HCT116 (cell line): ENCODE measurements at regions not wholly inside any gene's neighbourhood (a gene's known extent, or its start where the extent isn't known, plus 50 kb on each side); places are given as distances from the start of the nearest gene placed in this dataset.
A peak's percentile ranks its signal among the peaks of the same experiment; 100 is the strongest.

Source experiments
- ATAC-seq: fragments of 200-7000 bp; cut with Tn5 transposase; 2 replicates; pipeline ENCODE4 v1.9.1; 2020; ENCODE audit warnings: mild to moderate bottlenecking, moderate library complexity
- BruUV-seq: library from RNA; stranded (reverse); fragments of 400-500 nt; replicated peaks from 2 replicates; lab custom pipeline; 2021; lab: Mats Ljungman, UMichigan
- CTCF ChIA-PET: fragments of 300-600 bp; sonication (Branson Sonifier 250); formaldehyde crosslinking; loops from one replicate; lab custom pipeline; 2021; ENCODE audit warnings: antibody characterized with exemption; lab: Charles Lee
- POLR2A ChIA-PET: fragments of 300-600, 350-600 bp; sonication (Branson Sonifier 250); formaldehyde crosslinking; loops from one replicate; lab custom pipeline; 2021; ENCODE audit warnings: antibody characterized with exemption; lab: Charles Lee
- RAD21 ChIA-PET, 2 experiments: fragments of 300-600 bp; sonication (Branson Sonifier 250); formaldehyde crosslinking; loops; one replicate each; lab custom pipeline; 2023; ENCODE audit warnings: low total read pairs in 2 of 2; ENCODE audit not compliant: uncharacterized antibody in 2 of 2, unreplicated experiment in 2 of 2, low non-redundant PET in 1 of 2; lab: Charles Lee
- DNase-seq: peaks from one replicate; pipeline ENCODE4 v3.0.0-alpha.2; 2010; ENCODE audit warnings: low read depth, low spot score
- H2AFZ ChIP-seq: fragments of 200-600 bp; shearing (Covaris generic), sonication (generic); 2 replicates; pipeline ENCODE4 v1.6.1; 2017; ENCODE audit warnings: low read depth, mixed run types, mixed read lengths, antibody characterized with exemption, low read length; ENCODE audit not compliant: poor library complexity, severe bottlenecking
- H3K27ac ChIP-seq: 2 replicates; pipeline ENCODE4 v1.5.1; 2012; ENCODE audit warnings: low read depth, low read length
- H3K27me3 ChIP-seq: fragments of 200-600 bp; sonication (generic); 2 replicates; pipeline ENCODE4 v1.6.1; 2016; ENCODE audit warnings: mixed run types, low read length, mixed read lengths; ENCODE audit not compliant: insufficient read depth
- H3K36me3 ChIP-seq, 2 experiments: fragments of 200-500 bp in 1 of 2; fragments of 200-600 bp in 1 of 2; sonication (Bioruptor generic) in 1 of 2; sonication (generic) in 1 of 2; 2 replicates each; pipeline versions ENCODE4 v1.5.1 to v1.6.1; 2014 to 2016; ENCODE audit warnings: low read length in 2 of 2, inconsistent platforms in 1 of 2, mixed read lengths in 1 of 2, mixed run types in 1 of 2; ENCODE audit not compliant: insufficient read depth in 2 of 2, control insufficient read depth in 1 of 2
- H3K4me1 ChIP-seq, 2 experiments: fragments of 200-600 bp in 1 of 2; sonication (generic) in 1 of 2; 2 replicates each; pipeline versions ENCODE4 v1.5.1 to v1.6.1; 2012 to 2017; ENCODE audit warnings: low read length in 2 of 2, inconsistent platforms in 1 of 2, mild to moderate bottlenecking in 1 of 2, mixed read lengths in 1 of 2, mixed run types in 1 of 2, moderate library complexity in 1 of 2; ENCODE audit not compliant: insufficient read depth in 2 of 2, control insufficient read depth in 1 of 2
- H3K4me2 ChIP-seq: fragments of 200-600 bp; sonication (generic); 2 replicates; pipeline ENCODE4 v1.6.1; 2017; ENCODE audit warnings: mixed run types, low read length, mixed read lengths
- H3K4me3 ChIP-seq, 2 experiments: fragments of 200-600 bp in 1 of 2; sonication (generic) in 1 of 2; replicated peaks in 1 of 2; 2 replicates each; pipeline ENCODE4 v1.5.1; 2011 to 2016; ENCODE audit warnings: low read length in 2 of 2, control low read depth in 1 of 2, low read depth in 1 of 2, mild to moderate bottlenecking in 1 of 2, mixed read lengths in 1 of 2, mixed run types in 1 of 2
- H3K79me2 ChIP-seq: fragments of 200-600 bp; sonication (generic); 2 replicates; pipeline ENCODE4 v1.6.1; 2017; ENCODE audit warnings: mild to moderate bottlenecking, mixed run types, low read length, moderate library complexity, mixed read lengths; ENCODE audit not compliant: insufficient read depth
- H3K9ac ChIP-seq: fragments of 200-600 bp; sonication (generic); 2 replicates; pipeline ENCODE4 v1.6.1; 2016; ENCODE audit warnings: low read length, mixed read lengths
- H3K9me2 ChIP-seq: fragments of 200-600 bp; sonication (generic), shearing (Covaris generic); 2 replicates; pipeline ENCODE4 v1.6.1; 2017; ENCODE audit warnings: mixed run types, mild to moderate bottlenecking, moderate library complexity; ENCODE audit not compliant: insufficient read depth
- H3K9me3 ChIP-seq, 2 experiments: fragments of 200-500 bp in 1 of 2; fragments of 200-600 bp in 1 of 2; sonication (Bioruptor generic) in 1 of 2; sonication (generic) in 1 of 2; 2 replicates each; pipeline ENCODE4 v1.6.1; 2014 to 2017; ENCODE audit warnings: low read length in 2 of 2, mixed read lengths in 2 of 2, inconsistent platforms in 1 of 2, low read depth in 1 of 2, mild to moderate bottlenecking in 1 of 2, mixed run types in 1 of 2, moderate library complexity in 1 of 2; ENCODE audit not compliant: control insufficient read depth in 1 of 2, insufficient read depth in 1 of 2
- H4K20me1 ChIP-seq: fragments of 200-600 bp; sonication (generic), shearing (Covaris generic); 2 replicates; pipeline ENCODE4 v1.6.1; 2017; ENCODE audit warnings: mixed run types, mild to moderate bottlenecking, moderate library complexity; ENCODE audit not compliant: insufficient read depth
- ATF3 ChIP-seq: IDR thresholded peaks from 2 replicates; pipeline ENCODE4 v1.6.1; 2012
- CBX3 ChIP-seq: IDR thresholded peaks from 2 replicates; pipeline ENCODE4 v1.6.1; 2012; ENCODE audit warnings: low read depth
- CEBPB ChIP-seq: IDR thresholded peaks from 2 replicates; pipeline ENCODE4 v1.6.1; 2012; ENCODE audit warnings: low read depth
- EGR1 ChIP-seq: IDR thresholded peaks from 2 replicates; pipeline ENCODE4 v1.6.1; 2012; ENCODE audit warnings: low read depth
- ELF1 ChIP-seq: IDR thresholded peaks from 2 replicates; pipeline ENCODE4 v1.6.1; 2012; ENCODE audit warnings: low read depth, borderline replicate concordance
- EZH2 ChIP-seq: fragments of 200-600 bp; sonication (generic); IDR thresholded peaks from 2 replicates; pipeline ENCODE4 v1.6.1; 2017; ENCODE audit warnings: antibody characterized with exemption, mixed run types
- EZH2phosphoT487 ChIP-seq: fragments of 200-600 bp; IDR thresholded peaks from 2 replicates; pipeline ENCODE4 v1.6.1; 2018; ENCODE audit warnings: antibody characterized with exemption, borderline replicate concordance
- FOSL1 ChIP-seq: IDR thresholded peaks from 2 replicates; pipeline ENCODE4 v1.6.1; 2012; ENCODE audit warnings: low read depth
- POLR2A ChIP-seq: IDR thresholded peaks from 2 replicates; pipeline ENCODE4 v1.7.0; 2011; ENCODE audit warnings: borderline replicate concordance; ENCODE audit not compliant: insufficient read depth, insufficient read length; ENCODE audit errors: extremely low read depth
- POLR2AphosphoS5 ChIP-seq: IDR thresholded peaks from 2 replicates; pipeline ENCODE4 v1.6.1; 2011; ENCODE audit warnings: mild to moderate bottlenecking, low read depth, low read length, moderate library complexity
- RAD21 ChIP-seq: IDR thresholded peaks from 2 replicates; pipeline ENCODE4 v1.6.1; 2012; ENCODE audit warnings: low read depth, mild to moderate bottlenecking
- SIN3A ChIP-seq: IDR thresholded peaks from 2 replicates; pipeline ENCODE4 v1.6.1; 2012; ENCODE audit warnings: low read depth
- TCF7L2 ChIP-seq: IDR thresholded peaks from 2 replicates; pipeline ENCODE4 v1.7.0; 2011; ENCODE audit warnings: borderline replicate concordance, inconsistent platforms; ENCODE audit not compliant: insufficient read depth, insufficient read length; ENCODE audit errors: extremely low read depth
- YY1 ChIP-seq: IDR thresholded peaks from 2 replicates; pipeline ENCODE4 v1.6.1; 2011; ENCODE audit warnings: low read length, low read depth, moderate library complexity, mild to moderate bottlenecking; ENCODE audit not compliant: insufficient replicate concordance; ENCODE audit errors: extremely low read depth
- ZNF274 ChIP-seq: fragments of 200-500 bp; sonication (Bioruptor generic); IDR thresholded peaks from 2 replicates; pipeline ENCODE4 v1.6.1; 2014; ENCODE audit warnings: mild to moderate bottlenecking, low read depth, low read length, inconsistent platforms
- intact Hi-C: fragments of 100-400 bp; cut with micrococcal nuclease; formaldehyde crosslinking; loops from 2 replicates; pipeline ENCODE4 v1.10.0; 2022
- TF ChIP-seq, protein P1 (sequence below): IDR thresholded peaks from 2 replicates; pipeline ENCODE4 v1.6.1; 2012; ENCODE audit warnings: low read depth
- TF ChIP-seq, protein P2 (sequence below), 3 experiments: fragments of 200-600 bp in 1 of 3; sonication (generic) in 1 of 3; IDR thresholded peaks in 2 of 3; conservative IDR thresholded peaks in 1 of 3; 2 replicates each; pipeline ENCODE4 v1.5.1; 2012 to 2017; ENCODE audit warnings: low read depth in 2 of 3, low read length in 2 of 3, antibody characterized with exemption in 1 of 3, borderline replicate concordance in 1 of 3, control low read depth in 1 of 3, mild to moderate bottlenecking in 1 of 3, mixed read lengths in 1 of 3, mixed run types in 1 of 3, moderate library complexity in 1 of 3; ENCODE audit not compliant: insufficient read depth in 1 of 3

DNA sequence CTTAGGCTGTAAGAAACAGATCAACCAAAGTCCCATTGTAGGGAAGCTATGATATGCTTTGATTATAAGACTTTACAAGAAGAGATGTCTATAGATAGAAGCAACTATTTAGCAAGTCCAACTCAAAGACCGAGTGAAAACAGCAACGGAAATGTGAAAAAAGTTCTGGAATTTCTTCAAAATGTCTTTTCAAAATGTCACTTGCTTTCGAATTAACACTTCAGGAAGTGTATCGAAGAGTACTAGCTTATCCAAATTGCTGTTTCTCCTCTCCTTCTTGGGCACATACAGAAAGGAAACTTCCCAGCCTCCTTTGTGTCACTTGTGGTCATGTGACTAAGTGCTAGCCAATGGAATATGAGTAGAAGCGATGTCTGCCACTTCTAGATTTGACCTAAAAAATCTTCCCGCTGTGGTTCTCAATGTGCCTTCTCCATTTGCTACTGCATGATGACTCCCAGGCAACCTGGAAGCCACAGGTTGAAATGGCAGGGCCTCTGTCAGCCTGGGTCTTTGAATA, 89.9 kb downstream of the TSEN15 start:
- RAD21 ChIA-PET, result no interaction called here

DNA sequence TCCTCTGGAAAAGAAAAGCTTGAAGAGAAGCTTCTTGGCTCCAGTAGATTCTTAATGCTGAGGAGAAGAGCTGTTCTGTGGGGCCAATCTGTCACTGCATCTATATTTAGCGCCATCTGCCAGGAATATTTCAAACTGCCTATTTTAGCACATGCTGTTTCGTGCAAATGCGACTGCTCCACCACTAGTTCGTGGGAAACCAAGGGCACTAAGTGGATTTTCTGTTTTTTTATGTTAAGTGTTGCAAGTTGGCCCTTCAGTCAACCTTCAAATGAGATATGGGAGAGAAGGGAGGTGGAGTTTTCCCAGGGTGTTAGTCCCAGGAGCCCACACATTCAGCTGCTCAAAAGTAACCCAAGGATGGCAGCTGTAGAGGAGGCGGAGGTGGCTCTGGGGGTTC, 91.9 kb downstream of the TSEN15 start:
- Histone ChIP-seq H3K9me2 (no peaks in the 10 kb centered on the region), H3K79me2 (no peaks in the 10 kb centered on the region), H2AFZ (no peak overlapping the region), H4K20me1 (no peaks in the 10 kb centered on the region), H3K4me2 (no peak overlapping the region), H3K27ac (no peak overlapping the region), H3K36me3 (no peaks in the 10 kb centered on the region), H3K4me3 (no peak overlapping the region), H3K9me3 (no peaks in the 10 kb centered on the region), H3K27me3 (no peaks in the 10 kb centered on the region), H3K4me1 (no peaks in the 10 kb centered on the region), H3K9ac (no peak overlapping the region)
- intact Hi-C loops, result no loop called here
- POLR2A ChIA-PET, result no interaction called here
- BruUV-seq, result no TSS peak
- CTCF ChIA-PET, result no interaction called here
- no peak for TF ChIP-seq ATF3
- TF ChIP-seq EZH2phosphoT487, result no peak
- TF ChIP-seq, protein P1, sequence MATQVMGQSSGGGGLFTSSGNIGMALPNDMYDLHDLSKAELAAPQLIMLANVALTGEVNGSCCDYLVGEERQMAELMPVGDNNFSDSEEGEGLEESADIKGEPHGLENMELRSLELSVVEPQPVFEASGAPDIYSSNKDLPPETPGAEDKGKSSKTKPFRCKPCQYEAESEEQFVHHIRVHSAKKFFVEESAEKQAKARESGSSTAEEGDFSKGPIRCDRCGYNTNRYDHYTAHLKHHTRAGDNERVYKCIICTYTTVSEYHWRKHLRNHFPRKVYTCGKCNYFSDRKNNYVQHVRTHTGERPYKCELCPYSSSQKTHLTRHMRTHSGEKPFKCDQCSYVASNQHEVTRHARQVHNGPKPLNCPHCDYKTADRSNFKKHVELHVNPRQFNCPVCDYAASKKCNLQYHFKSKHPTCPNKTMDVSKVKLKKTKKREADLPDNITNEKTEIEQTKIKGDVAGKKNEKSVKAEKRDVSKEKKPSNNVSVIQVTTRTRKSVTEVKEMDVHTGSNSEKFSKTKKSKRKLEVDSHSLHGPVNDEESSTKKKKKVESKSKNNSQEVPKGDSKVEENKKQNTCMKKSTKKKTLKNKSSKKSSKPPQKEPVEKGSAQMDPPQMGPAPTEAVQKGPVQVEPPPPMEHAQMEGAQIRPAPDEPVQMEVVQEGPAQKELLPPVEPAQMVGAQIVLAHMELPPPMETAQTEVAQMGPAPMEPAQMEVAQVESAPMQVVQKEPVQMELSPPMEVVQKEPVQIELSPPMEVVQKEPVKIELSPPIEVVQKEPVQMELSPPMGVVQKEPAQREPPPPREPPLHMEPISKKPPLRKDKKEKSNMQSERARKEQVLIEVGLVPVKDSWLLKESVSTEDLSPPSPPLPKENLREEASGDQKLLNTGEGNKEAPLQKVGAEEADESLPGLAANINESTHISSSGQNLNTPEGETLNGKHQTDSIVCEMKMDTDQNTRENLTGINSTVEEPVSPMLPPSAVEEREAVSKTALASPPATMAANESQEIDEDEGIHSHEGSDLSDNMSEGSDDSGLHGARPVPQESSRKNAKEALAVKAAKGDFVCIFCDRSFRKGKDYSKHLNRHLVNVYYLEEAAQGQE, result no peak
- 0 out of 2 replicates have a peak, but pooled peaks have one; percentile 21 for TF ChIP-seq RAD21
- no peak for TF ChIP-seq EGR1
- TF ChIP-seq, protein P2, sequence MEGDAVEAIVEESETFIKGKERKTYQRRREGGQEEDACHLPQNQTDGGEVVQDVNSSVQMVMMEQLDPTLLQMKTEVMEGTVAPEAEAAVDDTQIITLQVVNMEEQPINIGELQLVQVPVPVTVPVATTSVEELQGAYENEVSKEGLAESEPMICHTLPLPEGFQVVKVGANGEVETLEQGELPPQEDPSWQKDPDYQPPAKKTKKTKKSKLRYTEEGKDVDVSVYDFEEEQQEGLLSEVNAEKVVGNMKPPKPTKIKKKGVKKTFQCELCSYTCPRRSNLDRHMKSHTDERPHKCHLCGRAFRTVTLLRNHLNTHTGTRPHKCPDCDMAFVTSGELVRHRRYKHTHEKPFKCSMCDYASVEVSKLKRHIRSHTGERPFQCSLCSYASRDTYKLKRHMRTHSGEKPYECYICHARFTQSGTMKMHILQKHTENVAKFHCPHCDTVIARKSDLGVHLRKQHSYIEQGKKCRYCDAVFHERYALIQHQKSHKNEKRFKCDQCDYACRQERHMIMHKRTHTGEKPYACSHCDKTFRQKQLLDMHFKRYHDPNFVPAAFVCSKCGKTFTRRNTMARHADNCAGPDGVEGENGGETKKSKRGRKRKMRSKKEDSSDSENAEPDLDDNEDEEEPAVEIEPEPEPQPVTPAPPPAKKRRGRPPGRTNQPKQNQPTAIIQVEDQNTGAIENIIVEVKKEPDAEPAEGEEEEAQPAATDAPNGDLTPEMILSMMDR (IDR thresholded peaks at IDR 0.05 in 2 of 3, conservative IDR thresholded peaks at IDR 0.05 in 1 of 3; ENCODE audit: borderline replicate concordance in 1 of 3, insufficient read depth in 1 of 3, low read depth in 2 of 3, low read length in 2 of 3), result 0 out of 6 replicates have a peak, but pooled peaks of 1 of the 3 experiments have one; percentile 19
- no peak for TF ChIP-seq POLR2AphosphoS5
- RAD21 ChIA-PET, result no interaction called here
- peak; percentile 50; the same call in 1 of the 2 replicates for ATAC-seq
- DNase-seq, result no peak

More for the DNA sequence above, 89.9 kb downstream of the TSEN15 start:
- no peaks in the 10 kb centered on the region for H3K4me1 ChIP-seq
- no peaks in the 10 kb centered on the region for H3K27me3 ChIP-seq
- no peaks in the 10 kb centered on the region for H4K20me1 ChIP-seq
- H3K9me3 ChIP-seq, result no peaks in the 10 kb centered on the region
- no peak overlapping the region for H3K9ac ChIP-seq
- H3K27ac ChIP-seq, result no peak overlapping the region
- TF ChIP-seq EGR1 (no peak), CBX3 (no peak), FOSL1 (no peak), POLR2A (no peak), ELF1 (no peak), TCF7L2 (no peak), SIN3A (no peak), RAD21 (no peak), EZH2 (no peak), EZH2phosphoT487 (no peak), YY1 (no peak), ZNF274 (no peak), ATF3 (no peak), CEBPB (no peak)
- H3K9me2 ChIP-seq, result no peaks in the 10 kb centered on the region
- POLR2A ChIA-PET, result no interaction called here
- H3K79me2 ChIP-seq, result no peaks in the 10 kb centered on the region
- no TSS peak for BruUV-seq
- intact Hi-C loops, result no loop called here
- DNase-seq, result no peak
- no peak overlapping the region for H2AFZ ChIP-seq
- no peak overlapping the region for H3K4me3 ChIP-seq
- CTCF ChIA-PET, result no interaction called here
- H3K4me2 ChIP-seq, result no peak overlapping the region
- no peaks in the 10 kb centered on the region for H3K36me3 ChIP-seq
- ATAC-seq, result no peak
